NCI-H2029 (cell line): ENCODE measurements at regions not wholly inside any gene's neighbourhood (a gene's known extent, or its start where the extent isn't known, plus 50 kb on each side); places are given as distances from the start of the nearest gene placed in this dataset.

Experiments used
- DNase-seq: peaks from one replicate; lab custom pipeline; 2025; lab: John Stamatoyannopoulos, UW

- no peak for DNase-seq
Measured at GRCh38 chr3:107068980-107069379, 308.3 kb upstream of the CCDC54 start.

- no peak for DNase-seq
Measured at GRCh38 chr3:107076946-107077345, 300.3 kb upstream of the CCDC54 start.

DNA sequence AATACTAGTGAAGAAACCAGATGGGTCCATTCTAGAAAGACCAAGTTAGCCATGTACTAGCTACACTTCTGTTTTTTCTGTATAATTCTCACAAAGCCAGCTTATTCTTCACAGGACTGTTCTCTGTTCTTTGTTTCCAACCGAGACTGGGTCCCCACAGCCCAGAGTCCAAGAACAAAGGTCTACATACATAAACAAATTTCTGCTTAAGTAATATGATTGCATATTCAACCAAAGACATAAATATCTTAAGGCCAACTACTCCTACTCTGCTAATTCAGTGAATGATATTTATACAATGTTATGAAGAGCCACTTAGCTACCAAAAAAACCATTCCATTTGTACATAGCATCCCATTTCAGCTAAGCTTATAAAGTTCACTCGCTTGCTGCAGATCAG, 299.8 kb upstream of the CCDC54 start:
- DNase-seq = no peak

GRCh38 chr3:107082527-107082926, 294.7 kb upstream of the CCDC54 start:
- DNase-seq = no peak

GRCh38 chr3:107085261-107085660, 292.0 kb upstream of the CCDC54 start:
- DNase-seq = no peak

- DNase-seq = no peak
Measured at GRCh38 chr3:107092121-107092520, 285.1 kb upstream of the CCDC54 start.

DNA sequence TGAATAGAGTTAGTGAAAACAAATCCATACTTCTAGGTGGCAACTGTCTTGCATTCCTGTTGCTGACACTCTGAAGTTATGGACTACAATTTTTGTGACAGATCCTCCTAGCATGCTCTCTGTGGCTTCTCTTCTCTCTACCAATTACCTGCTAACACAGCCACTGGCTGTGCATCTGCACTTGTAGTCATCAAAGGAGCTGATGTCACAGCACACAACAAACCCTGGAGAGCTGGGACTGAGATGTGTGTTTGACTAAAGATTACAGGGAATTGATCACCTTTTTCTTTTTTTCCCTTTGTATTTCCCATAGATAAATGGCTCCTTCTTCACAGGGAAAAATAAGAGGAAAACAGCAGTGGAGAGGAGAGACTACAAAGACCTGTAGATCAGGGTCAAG, 278.4 kb upstream of the CCDC54 start:
- no peak for DNase-seq

GRCh38 chr3:107100137-107100536, 277.1 kb upstream of the CCDC54 start:
- DNase-seq = no peak

DNA sequence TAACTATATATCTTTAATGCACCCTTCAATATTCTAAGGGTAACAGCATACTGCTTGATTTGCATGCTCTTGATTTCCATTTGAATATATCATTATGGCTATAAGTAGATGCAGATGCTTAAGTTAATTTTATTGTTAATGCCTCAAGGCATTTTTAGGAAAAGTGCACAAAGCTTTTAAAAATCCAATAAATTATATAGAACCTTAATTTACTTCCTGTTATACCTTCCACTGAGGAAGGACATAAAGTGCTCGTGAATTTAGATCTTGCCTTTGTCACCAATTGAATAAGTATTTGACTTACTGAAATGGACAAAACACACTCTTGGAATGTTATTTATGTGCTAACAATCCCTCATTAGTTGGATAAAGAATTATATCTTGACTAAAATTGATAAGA, 276.7 kb upstream of the CCDC54 start:
- no peak for DNase-seq

- no peak for DNase-seq
Measured at GRCh38 chr3:107103786-107104185, 273.5 kb upstream of the CCDC54 start.

DNA sequence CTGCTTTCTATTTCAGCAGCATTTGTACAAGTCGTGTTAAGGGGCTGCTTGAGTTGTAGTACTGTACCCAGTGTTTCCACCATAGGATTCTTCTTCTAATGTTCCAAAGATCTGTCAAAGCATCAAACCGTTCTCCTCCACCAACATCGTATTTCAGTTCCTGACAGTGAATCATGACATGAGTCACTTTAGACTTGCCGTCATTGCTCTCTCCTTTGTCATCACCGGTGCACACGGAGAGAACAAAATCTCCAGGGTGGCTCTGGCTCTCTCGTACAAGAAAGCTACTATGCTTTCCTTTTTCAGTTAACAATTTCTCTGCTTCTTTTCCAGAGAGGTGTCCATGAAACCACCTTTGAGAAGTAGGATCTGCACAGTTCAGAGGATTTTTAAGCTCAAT, 270.9 kb upstream of the CCDC54 start:
- no peak for DNase-seq

GRCh38 chr3:107106907-107107306, 270.3 kb upstream of the CCDC54 start:
- no peak for DNase-seq

GRCh38 chr3:107110596-107111305, 266.5 kb upstream of the CCDC54 start:
- DNase-seq = no peak

- DNase-seq = no peak
Measured at GRCh38 chr3:107111872-107112271, 265.4 kb upstream of the CCDC54 start.

DNA sequence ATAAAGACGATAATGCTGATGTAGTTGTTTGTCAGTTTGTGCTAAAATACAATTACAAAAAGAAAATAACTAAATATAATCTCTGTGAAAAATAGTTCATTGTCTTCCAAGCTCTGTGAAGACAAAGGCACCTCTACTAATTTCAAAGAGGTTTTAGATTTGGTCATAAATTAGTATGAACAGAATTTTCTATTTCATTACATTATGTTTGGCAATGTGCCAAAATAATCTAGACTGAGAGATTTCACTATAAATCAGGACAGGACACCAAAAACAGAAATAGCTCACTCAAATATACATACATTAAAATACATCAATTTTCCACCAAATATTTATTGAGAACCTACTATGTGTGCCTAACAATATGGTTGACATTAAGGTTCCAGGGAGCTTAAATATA, 264.9 kb upstream of the CCDC54 start:
- DNase-seq = no peak

GRCh38 chr3:107116251-107116650, 261.0 kb upstream of the CCDC54 start:
- no peak for DNase-seq

DNA sequence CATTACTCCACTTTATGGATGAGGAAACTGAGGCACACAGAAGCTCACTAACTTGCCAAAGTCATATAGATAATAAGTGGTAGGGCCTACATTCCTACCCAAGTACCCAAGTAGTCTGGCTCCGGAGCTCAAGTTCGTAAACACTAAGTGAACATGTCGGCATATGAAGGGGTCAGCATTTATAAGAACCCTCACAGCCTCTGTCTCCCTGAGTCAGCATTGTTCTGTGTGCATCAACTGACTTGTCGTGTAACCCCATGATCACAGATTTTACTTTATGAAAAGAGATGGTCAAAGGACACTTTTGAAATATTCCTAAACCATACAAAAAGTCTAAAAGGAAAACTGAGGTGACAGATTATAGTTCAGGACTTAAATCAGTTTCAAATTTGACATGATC, 260.1 kb upstream of the CCDC54 start:
- no peak for DNase-seq

- no peak for DNase-seq
Measured at GRCh38 chr3:107117922-107118536, 259.2 kb upstream of the CCDC54 start.

DNA sequence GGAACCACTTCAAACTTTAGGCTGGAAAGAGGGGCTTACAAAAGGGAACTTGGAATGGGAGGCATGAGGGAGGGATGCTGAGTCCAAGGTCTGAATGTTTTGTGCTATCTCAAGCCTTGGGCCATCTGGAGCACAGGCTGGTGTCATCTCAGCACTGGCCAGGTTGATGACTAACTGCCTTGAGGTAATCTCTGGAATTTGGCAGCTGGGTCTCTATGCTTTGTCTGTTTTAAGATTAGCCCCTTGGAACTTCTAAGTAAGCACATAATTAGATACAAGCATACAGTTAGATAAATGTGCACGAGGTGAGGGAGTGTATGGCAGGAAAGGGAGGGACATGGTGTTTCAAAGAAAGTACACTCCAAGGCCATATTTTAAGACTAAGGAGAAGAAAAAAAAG, 252.4 kb upstream of the CCDC54 start:
- DNase-seq = no peak

DNA sequence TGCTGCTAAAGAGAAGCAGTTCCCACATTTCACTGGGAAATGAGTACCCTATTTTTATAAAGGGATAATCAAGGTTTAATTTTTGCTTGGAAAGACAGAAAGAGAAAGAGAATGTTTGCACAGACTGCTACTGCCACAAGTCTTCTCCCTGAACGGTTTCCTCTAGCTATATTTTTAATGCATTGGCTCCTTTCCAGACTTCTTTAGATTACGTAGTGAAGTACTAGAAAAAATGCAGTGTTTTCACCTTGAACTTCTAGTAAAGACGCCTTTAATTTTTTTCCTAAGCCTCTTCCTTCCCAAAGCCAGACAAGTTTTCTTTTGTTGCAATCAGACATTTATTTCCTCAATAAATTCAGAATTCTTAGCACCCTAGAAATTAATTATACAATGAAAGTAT, 248.3 kb upstream of the CCDC54 start:
- no peak for DNase-seq

DNA sequence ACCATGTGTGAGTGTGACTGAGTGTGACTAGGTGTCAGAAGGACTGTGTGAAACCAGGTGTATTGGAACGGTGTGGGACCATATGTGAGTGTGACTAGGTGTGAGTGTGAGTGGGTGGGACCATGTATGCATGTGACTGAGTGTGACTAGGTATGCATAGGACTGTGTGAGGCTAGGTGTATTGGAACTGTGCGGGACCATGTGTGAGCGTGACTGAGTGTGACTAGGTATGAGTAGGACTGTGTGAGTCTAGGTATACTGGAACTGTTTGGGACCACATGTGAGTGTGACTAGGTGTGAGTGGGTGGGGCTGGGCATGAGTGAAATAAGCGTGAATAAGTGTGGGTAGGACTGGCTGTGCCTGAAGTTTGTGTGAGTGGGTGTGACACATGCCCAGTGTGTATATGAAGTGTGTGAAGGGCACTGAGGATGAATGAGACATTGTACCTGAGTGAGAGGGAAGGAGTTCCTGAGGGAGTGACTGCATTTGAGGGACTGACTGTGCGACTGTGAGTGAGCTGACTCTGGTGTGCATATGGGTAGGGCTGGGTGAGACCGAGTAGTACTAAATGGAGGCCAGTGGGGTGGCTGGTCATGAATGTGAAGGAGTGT, 247.0 kb upstream of the CCDC54 start:
- DNase-seq = no peak

- DNase-seq = no peak
Measured at GRCh38 chr3:107132674-107133073, 244.6 kb upstream of the CCDC54 start.

DNA sequence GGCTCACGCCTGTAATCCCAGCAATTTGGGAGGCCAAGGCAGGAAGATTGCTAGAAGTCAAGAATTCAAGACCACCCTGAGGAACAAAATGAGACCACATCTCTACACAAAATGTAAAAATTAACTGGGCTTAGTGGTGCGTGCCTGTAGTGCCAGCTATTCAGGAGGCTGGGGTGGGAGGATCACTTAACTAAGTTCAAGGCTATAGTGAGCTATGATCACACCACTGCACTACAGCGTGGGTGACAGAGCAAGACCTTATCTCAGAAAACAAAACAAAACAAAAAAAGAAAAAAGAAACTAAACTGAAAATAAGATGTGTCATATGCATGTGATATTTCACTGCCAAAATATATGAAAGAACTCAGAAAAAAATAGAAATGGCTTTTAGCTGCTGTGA, 243.3 kb upstream of the CCDC54 start:
- no peak for DNase-seq

GRCh38 chr3:107142171-107142570, 235.1 kb upstream of the CCDC54 start:
- DNase-seq = no peak
